ENCODE measurements at regions not wholly inside any gene's neighbourhood (a gene's known extent, or its start where the extent isn't known, plus 50 kb on each side); places are given as distances from the start of the nearest gene placed in this dataset.

GRCh38 chr7:113825832-113826231 is 93.0 kb downstream of the PPP1R3A start:
- no peak for DNase-seq

GRCh38 chr7:113824117-113824823 is 94.5 kb downstream of the PPP1R3A start:
- DNase-seq: no peak

- DNase-seq: no peak
These were observed 99.3 kb downstream of the PPP1R3A start for GRCh38 chr7:113819474-113819873.

GRCh38 chr7:113816639-113817038 is 102.2 kb downstream of the PPP1R3A start:
- no peak for DNase-seq

- DNase-seq: no peak
These were observed 105.3 kb downstream of the PPP1R3A start for GRCh38 chr7:113813471-113813870.

- no peak for DNase-seq
These were observed 106.1 kb downstream of the PPP1R3A start for GRCh38 chr7:113812591-113813255.

GRCh38 chr7:113810080-113810744 is 108.6 kb downstream of the PPP1R3A start:
- no peak for DNase-seq

GRCh38 chr7:113809581-113809980 is 109.2 kb downstream of the PPP1R3A start:
- DNase-seq: no peak

GRCh38 chr7:113806633-113807327 is 112.0 kb downstream of the PPP1R3A start:
- DNase-seq: no peak

- DNase-seq: no peak
These were observed 112.8 kb downstream of the PPP1R3A start for GRCh38 chr7:113805976-113806375.

- no peak for DNase-seq
These were observed 114.2 kb downstream of the PPP1R3A start for GRCh38 chr7:113804475-113805095.

GRCh38 chr7:113801751-113802150 is 117.1 kb downstream of the PPP1R3A start:
- no peak for DNase-seq

GRCh38 chr7:113800826-113801225 is 118.0 kb downstream of the PPP1R3A start:
- no peak for DNase-seq

GRCh38 chr7:113799896-113800295 is 118.9 kb downstream of the PPP1R3A start:
- DNase-seq: no peak

GRCh38 chr7:113797420-113798010 is 121.3 kb downstream of the PPP1R3A start:
- no peak for DNase-seq

- DNase-seq: no peak
These were observed 122.3 kb downstream of the PPP1R3A start for GRCh38 chr7:113796557-113796956.

GRCh38 chr7:113794573-113794972 is 124.2 kb downstream of the PPP1R3A start:
- no peak for DNase-seq

GRCh38 chr7:113793171-113793570 is 125.6 kb downstream of the PPP1R3A start:
- DNase-seq: no peak

GRCh38 chr7:113790025-113790424 is 128.8 kb downstream of the PPP1R3A start:
- no peak for DNase-seq

GRCh38 chr7:113787106-113787505 is 131.7 kb downstream of the PPP1R3A start:
- no peak for DNase-seq

- no peak for DNase-seq
These were observed 133.9 kb downstream of the PPP1R3A start for GRCh38 chr7:113784956-113785355.

GRCh38 chr7:113784316-113784715 is 134.5 kb downstream of the PPP1R3A start:
- no peak for DNase-seq

GRCh38 chr7:113783403-113783802 is 135.4 kb downstream of the PPP1R3A start:
- DNase-seq: no peak
